ENCODE measurements at regions not wholly inside any gene's neighbourhood (a gene's known extent, or its start where the extent isn't known, plus 50 kb on each side); places are given as distances from the start of the nearest gene placed in this dataset.
A peak's percentile ranks its signal among the peaks of the same experiment; 100 is the strongest.

- H3K27ac ChIP-seq (ENCODE audit: low read depth, low read length, poor library complexity, severe bottlenecking), result no peak overlapping the region
- H3K4me1 ChIP-seq (ENCODE audit: insufficient read depth, low read length, poor library complexity, severe bottlenecking), result no peaks in the 10 kb centered on the region
- no TSS peak for BruUV-seq (replicated peaks)
- DNase-seq (ENCODE audit: low spot score), result no peak
- no peaks in the 10 kb centered on the region for H3K27me3 ChIP-seq (replicated peaks; ENCODE audit: insufficient read depth, low read depth, low read length, poor library complexity)
- CTCF ChIA-PET, result no interaction called here
- POLR2A ChIA-PET (ENCODE audit: low non-redundant PET), result no interaction called here
- intact Hi-C loops (cut with micrococcal nuclease; ENCODE audit: unreplicated experiment), result no loop called here
- H3K36me3 ChIP-seq (ENCODE audit: insufficient read depth, low read length, poor library complexity, severe bottlenecking), result no peaks in the 10 kb centered on the region
- TF ChIP-seq EZH2 (IDR thresholded peaks at IDR 0.05; ENCODE audit: borderline replicate concordance, low read depth, low read length, poor library complexity, severe bottlenecking), result no peak
- TF ChIP-seq, protein P1, sequence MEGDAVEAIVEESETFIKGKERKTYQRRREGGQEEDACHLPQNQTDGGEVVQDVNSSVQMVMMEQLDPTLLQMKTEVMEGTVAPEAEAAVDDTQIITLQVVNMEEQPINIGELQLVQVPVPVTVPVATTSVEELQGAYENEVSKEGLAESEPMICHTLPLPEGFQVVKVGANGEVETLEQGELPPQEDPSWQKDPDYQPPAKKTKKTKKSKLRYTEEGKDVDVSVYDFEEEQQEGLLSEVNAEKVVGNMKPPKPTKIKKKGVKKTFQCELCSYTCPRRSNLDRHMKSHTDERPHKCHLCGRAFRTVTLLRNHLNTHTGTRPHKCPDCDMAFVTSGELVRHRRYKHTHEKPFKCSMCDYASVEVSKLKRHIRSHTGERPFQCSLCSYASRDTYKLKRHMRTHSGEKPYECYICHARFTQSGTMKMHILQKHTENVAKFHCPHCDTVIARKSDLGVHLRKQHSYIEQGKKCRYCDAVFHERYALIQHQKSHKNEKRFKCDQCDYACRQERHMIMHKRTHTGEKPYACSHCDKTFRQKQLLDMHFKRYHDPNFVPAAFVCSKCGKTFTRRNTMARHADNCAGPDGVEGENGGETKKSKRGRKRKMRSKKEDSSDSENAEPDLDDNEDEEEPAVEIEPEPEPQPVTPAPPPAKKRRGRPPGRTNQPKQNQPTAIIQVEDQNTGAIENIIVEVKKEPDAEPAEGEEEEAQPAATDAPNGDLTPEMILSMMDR (conservative IDR thresholded peaks at IDR 0.05; ENCODE audit: low read depth, low read length), result no peak
- H3K9me3 ChIP-seq (ENCODE audit: low read depth, low read length, poor library complexity, severe bottlenecking), result no peaks in the 10 kb centered on the region
- H3K4me3 ChIP-seq (ENCODE audit: low read depth, low read length, poor library complexity, severe bottlenecking), result no peak overlapping the region
Measured at GRCh38 chr2:146720170-146720569, 1124.7 kb upstream of the ACVR2A start.

- ChIA-PET CTCF (no interaction called here), POLR2A (ENCODE audit: low non-redundant PET) (no interaction called here)
- H3K4me1 ChIP-seq (ENCODE audit: insufficient read depth, low read length, poor library complexity, severe bottlenecking), result no peaks in the 10 kb centered on the region
- H3K36me3 ChIP-seq (ENCODE audit: insufficient read depth, low read length, poor library complexity, severe bottlenecking), result no peaks in the 10 kb centered on the region
- intact Hi-C loops (cut with micrococcal nuclease; ENCODE audit: unreplicated experiment), result no loop called here
- no peaks in the 10 kb centered on the region for H3K9me3 ChIP-seq (ENCODE audit: low read depth, low read length, poor library complexity, severe bottlenecking)
- no peak overlapping the region for H3K27ac ChIP-seq (ENCODE audit: low read depth, low read length, poor library complexity, severe bottlenecking)
- BruUV-seq (replicated peaks), result no TSS peak
- TF ChIP-seq, protein P1 (conservative IDR thresholded peaks at IDR 0.05; ENCODE audit: low read depth, low read length), result no peak
- no peak for TF ChIP-seq EZH2 (IDR thresholded peaks at IDR 0.05; ENCODE audit: borderline replicate concordance, low read depth, low read length, poor library complexity, severe bottlenecking)
- H3K4me3 ChIP-seq (ENCODE audit: low read depth, low read length, poor library complexity, severe bottlenecking), result no peak overlapping the region
- no peak for DNase-seq (ENCODE audit: low spot score)
- no peaks in the 10 kb centered on the region for H3K27me3 ChIP-seq (replicated peaks; ENCODE audit: insufficient read depth, low read depth, low read length, poor library complexity)
Measured at GRCh38 chr2:146716591-146716990, 1128.2 kb upstream of the ACVR2A start.

DNA sequence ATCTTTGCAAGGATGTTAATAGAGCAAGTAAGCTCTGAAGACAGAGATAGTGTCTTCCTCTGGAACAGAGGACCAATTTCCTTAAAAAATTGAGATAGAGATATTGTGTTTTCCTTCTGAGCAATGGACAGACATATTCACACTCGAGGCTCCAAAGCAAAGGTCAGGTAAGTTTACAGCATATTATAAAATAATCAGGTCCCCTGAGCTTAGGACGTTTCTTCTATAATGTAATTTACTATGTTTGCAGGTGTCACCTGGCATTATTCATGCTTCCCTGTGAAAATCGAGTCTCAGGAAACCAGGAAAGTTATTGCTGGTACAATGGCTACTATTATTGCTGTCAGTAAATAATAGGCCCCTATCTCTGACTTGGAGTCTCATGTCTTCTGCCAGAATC lies 1135.8 kb upstream of the ACVR2A start:
- H3K36me3 ChIP-seq (ENCODE audit: insufficient read depth, low read length, poor library complexity, severe bottlenecking), result no peaks in the 10 kb centered on the region
- TF ChIP-seq EZH2 (IDR thresholded peaks at IDR 0.05; ENCODE audit: borderline replicate concordance, low read depth, low read length, poor library complexity, severe bottlenecking), result no peak
- ChIA-PET POLR2A (ENCODE audit: low non-redundant PET) (no interaction called here), CTCF (no interaction called here)
- BruUV-seq (replicated peaks), result no TSS peak
- no peaks in the 10 kb centered on the region for H3K9me3 ChIP-seq (ENCODE audit: low read depth, low read length, poor library complexity, severe bottlenecking)
- no peaks in the 10 kb centered on the region for H3K27me3 ChIP-seq (replicated peaks; ENCODE audit: insufficient read depth, low read depth, low read length, poor library complexity)
- DNase-seq (ENCODE audit: low spot score), result no peak
- no peak overlapping the region for H3K4me3 ChIP-seq (ENCODE audit: low read depth, low read length, poor library complexity, severe bottlenecking)
- no peak overlapping the region for H3K27ac ChIP-seq (ENCODE audit: low read depth, low read length, poor library complexity, severe bottlenecking)
- no peaks in the 10 kb centered on the region for H3K4me1 ChIP-seq (ENCODE audit: insufficient read depth, low read length, poor library complexity, severe bottlenecking)
- intact Hi-C loops (cut with micrococcal nuclease; ENCODE audit: unreplicated experiment), result no loop called here

DNA sequence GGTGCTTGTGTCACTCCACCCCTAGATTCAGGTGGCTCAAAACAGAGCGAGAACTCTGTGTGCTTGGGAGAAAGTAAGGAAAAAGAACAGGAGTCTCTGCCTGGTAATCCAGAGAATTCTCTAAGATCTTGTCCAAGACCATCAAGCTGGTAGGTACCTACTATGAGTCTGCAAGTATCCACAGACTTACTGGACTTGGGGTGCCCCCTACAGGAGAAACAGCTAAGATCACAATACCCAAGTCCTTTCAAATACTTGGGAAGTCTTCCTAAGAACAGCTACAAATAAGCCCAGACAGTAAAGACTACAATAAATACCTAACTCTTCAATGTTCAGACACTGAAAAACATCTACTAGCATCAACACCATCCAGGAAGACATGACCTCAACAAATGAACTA lies 1143.6 kb upstream of the ACVR2A start:
- H3K27me3 ChIP-seq (replicated peaks; ENCODE audit: insufficient read depth, low read depth, low read length, poor library complexity), result no peaks in the 10 kb centered on the region
- intact Hi-C loops (cut with micrococcal nuclease; ENCODE audit: unreplicated experiment), result no loop called here
- H3K36me3 ChIP-seq (ENCODE audit: insufficient read depth, low read length, poor library complexity, severe bottlenecking), result no peaks in the 10 kb centered on the region
- POLR2A ChIA-PET (ENCODE audit: low non-redundant PET), result no interaction called here
- no peak overlapping the region for H3K27ac ChIP-seq (ENCODE audit: low read depth, low read length, poor library complexity, severe bottlenecking)
- peaks cover 6% of the 10 kb centered on the region for H3K9me3 ChIP-seq (ENCODE audit: low read depth, low read length, poor library complexity, severe bottlenecking)
- CTCF ChIA-PET, result no interaction called here
- TF ChIP-seq, protein P1 (conservative IDR thresholded peaks at IDR 0.05; ENCODE audit: low read depth, low read length), result peak; percentile 43
- no peak for TF ChIP-seq EZH2 (IDR thresholded peaks at IDR 0.05; ENCODE audit: borderline replicate concordance, low read depth, low read length, poor library complexity, severe bottlenecking)
- DNase-seq (ENCODE audit: low spot score), result peak; percentile 57
- H3K4me1 ChIP-seq (ENCODE audit: insufficient read depth, low read length, poor library complexity, severe bottlenecking), result no peaks in the 10 kb centered on the region
- no peak overlapping the region for H3K4me3 ChIP-seq (ENCODE audit: low read depth, low read length, poor library complexity, severe bottlenecking)
- no TSS peak for BruUV-seq (replicated peaks)
